Heart right ventricle (tissue), 16 donors: ENCODE measurements at regions not wholly inside any gene's neighbourhood (a gene's known extent, or its start where the extent isn't known, plus 50 kb on each side); places are given as distances from the start of the nearest gene placed in this dataset.

ENCODE experiments used
- ATAC-seq, 8 donors: fragments of 200-7000 bp; cut with Tn5 transposase; one replicate each; pipeline ENCODE4 v1.9.1; 2020; ENCODE audit warnings: mild to moderate bottlenecking in 8 of 8, moderate library complexity in 8 of 8, moderate number of reproducible peaks in 1 of 8
- DNase-seq, 2 donors: peaks; one replicate each; pipeline ENCODE4 v3.0.0-alpha.2; 2020
- H3K27ac ChIP-seq, 10 donors: fragments of 200-600 bp; sonication (generic) in 2 of 10; one replicate each; pipeline versions ENCODE4 v1.5.0 to v1.8.0; 2020 to 2022; ENCODE audit warnings: mild to moderate bottlenecking in 3 of 10
- H3K27me3 ChIP-seq, 7 donors: fragments of 200-600 bp; one replicate each; pipeline ENCODE4 v1.8.0; 2021 to 2022; ENCODE audit warnings: mild to moderate bottlenecking in 2 of 7
- H3K36me3 ChIP-seq, 9 donors: fragments of 200-600 bp; sonication (generic) in 1 of 9; one replicate each; pipeline versions ENCODE4 v1.5.0 to v1.8.0; 2020 to 2022; ENCODE audit warnings: mild to moderate bottlenecking in 2 of 9
- H3K4me1 ChIP-seq, 9 donors: fragments of 200-600 bp; sonication (generic) in 1 of 9; one replicate each; pipeline versions ENCODE4 v1.5.0 to v1.8.0; 2020 to 2022; ENCODE audit warnings: mild to moderate bottlenecking in 4 of 9
- H3K4me3 ChIP-seq, 10 donors: fragments of 200-600 bp; sonication (generic) in 2 of 10; one replicate each; pipeline versions ENCODE4 v1.5.0 to v1.8.0; 2020 to 2022; ENCODE audit warnings: mild to moderate bottlenecking in 7 of 10, moderate library complexity in 2 of 10
- H3K9me3 ChIP-seq, 11 donors: fragments of 200-600 bp in 10 of 11; sonication (generic) in 2 of 11; one replicate each; pipeline versions ENCODE4 v1.5.0 to v1.8.0; 2013 to 2022; ENCODE audit warnings: mild to moderate bottlenecking in 2 of 11, control low read depth in 1 of 11, moderate library complexity in 1 of 11
- CTCF ChIP-seq, 9 donors: fragments of 200-600 bp; sonication (generic) in 2 of 9; IDR thresholded peaks; one replicate each; pipeline versions ENCODE4 v1.5.0 to v1.8.0; 2021 to 2022; ENCODE audit warnings: antibody characterized with exemption in 9 of 9, mild to moderate bottlenecking in 5 of 9, moderate library complexity in 1 of 9
- WGBS, 2 donors: extraction: QIAGEN DNeasy Blood & Tissue Kit; methylation state at CpG; one replicate each; pipeline ENCODE4 v1.1.7; 2013; ENCODE audit warnings: inconsistent platforms in 1 of 2; 5-methylcytosine and 5-hydroxymethylcytosine counted together
- intact Hi-C, 10 donors: fragments of 100-400 bp; cut with DNase I; formaldehyde crosslinking; loops; one replicate each; pipeline versions ENCODE4 v1.11.1 to v1.14.2; 2022
- donor health status: Arrhythmogenic right ventricular cardiomyopathy.
- donor health status: ischemic (EF 13 %, LVEDD 7.1; RV severe dilation, severe dysfunction).
- donor health status: healthy with polysubstance abuse.
- donor health status: DM: no; HTN: yes; CAD: no.
- donor health status: DM: no; HTN: no; CAD: no.
- donor health status: ischemic (EF 25% LVEDD 6.9; RV normal size, moderate dysfunction).
- donor health status: ischemic (EF 25% LVEDD 5.7; RV mildly dilated, moderate dysfunction).
- donor health status: healthy.
- donor health status: DM: yes; HTN: yes; CAD: no.
- donor health status: Ischemic cardiomyopathy.
- donor health status: ischemic (EF 35%, LVEDD 5.7; RV mildly dilated, moderate dysfunction).
- donor health status: nonischemic (EF 11% LVEDD 7.7; RV severe dilation, severe dysfunction).
- donor health status: DM: yes; HTN: yes; CAD: no.
- donor health status: PGD.
- donor health status: ischemic (EF 29% LVEDD 5.4; RV normal size, mild dysfunction).
- donor health status: nonischemic (EF 23%, LVEDD 6.1; RV moderate dilation, normal function).

DNA sequence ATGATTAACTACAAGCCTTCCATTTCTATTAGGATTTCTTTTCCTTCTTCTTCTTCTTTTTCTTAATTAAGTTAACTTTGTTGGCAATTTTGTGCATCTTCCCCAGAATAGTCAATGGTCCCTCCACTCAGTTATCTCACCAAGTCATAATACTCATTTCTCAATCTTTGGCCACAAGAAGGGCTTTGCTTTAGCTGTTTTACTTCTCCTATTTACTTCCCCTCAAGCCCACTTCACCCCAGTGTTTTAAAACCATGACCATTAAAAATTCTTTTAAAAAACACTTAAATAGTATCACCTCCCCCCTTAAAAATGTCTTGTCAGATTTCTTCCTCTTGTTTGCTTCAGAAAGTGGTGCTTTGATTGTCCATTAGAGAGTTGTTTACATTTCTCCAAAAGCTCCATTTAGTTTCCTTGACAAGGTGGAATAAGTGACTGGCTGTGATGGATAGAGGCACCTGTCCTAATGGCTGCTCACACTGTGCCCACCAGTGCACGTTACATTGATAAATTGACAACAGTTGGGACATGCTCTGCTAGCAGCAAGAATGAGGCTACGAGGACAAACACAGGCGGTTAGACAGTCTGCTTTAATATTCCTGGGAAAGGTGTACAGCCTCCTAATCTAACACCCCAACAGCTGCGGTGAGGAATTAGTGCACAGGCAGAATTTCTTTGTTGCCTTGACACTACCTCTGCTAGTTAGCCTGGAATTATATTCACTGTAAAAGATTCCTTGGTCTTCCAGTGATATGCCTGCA, 354.7 kb downstream of the LMO4 start:
- Histone ChIP-seq H3K9me3 (peaks cover 0 to 9% (median 0%) of the 10 kb centered on the region in 11 donors), H3K4me3 (peak overlapping the region in 8 of 10 donors; percentile 28 to 57 (median 55)), H3K36me3 (no peaks in the 10 kb centered on the region), H3K27ac (peak overlapping the region in 7 of 10 donors; percentile 15 to 77 (median 58)), H3K4me1 (peaks cover 0 to 22% (median 10%) of the 10 kb centered on the region in 9 donors), H3K27me3 (no peaks in the 10 kb centered on the region)
- no peak for TF ChIP-seq CTCF (IDR thresholded peaks at IDR 0.05)
- WGBS, 2 donors: 81 to 87% methylated on average over 4 of the region's 4 CpGs
- ATAC-seq (no peak), DNase-seq (no peak)
- intact Hi-C loops: loop anchor here in 2 of 10 donors (5.0 to 10.0 kb wide), 2 partner anchors 349 to 356 kb away; partner anchors contain the start of gene LMO4 (in 1 of the 2)

- ATAC-seq (peak in 7 of 8 donors; percentile 55 to 77 (median 71)), DNase-seq (peak in 1 of 2 donors; percentile 9)
- Histone ChIP-seq H3K27me3 (no peaks in the 10 kb centered on the region), H3K4me3 (peak overlapping the region; percentile 2 to 57 (median 52)), H3K9me3 (peaks cover 0 to 6% (median 0%) of the 10 kb centered on the region in 11 donors), H3K36me3 (no peaks in the 10 kb centered on the region), H3K27ac (peak overlapping the region in 8 of 10 donors; percentile 2 to 77 (median 58)), H3K4me1 (peaks cover 0 to 22% (median 10%) of the 10 kb centered on the region in 9 donors)
- 16 to 17% methylated on average over 14 of the region's 14 CpGs for WGBS, 2 donors
- TF ChIP-seq CTCF (IDR thresholded peaks at IDR 0.05): no peak
- intact Hi-C loops: loop anchor here in 2 of 10 donors (5.0 to 10.0 kb wide), 2 partner anchors 349 to 357 kb away; partner anchors contain the start of gene LMO4 (in 1 of the 2)
These were observed 355.5 kb downstream of the LMO4 start for GRCh38 chr1:87684194-87684593.

DNA sequence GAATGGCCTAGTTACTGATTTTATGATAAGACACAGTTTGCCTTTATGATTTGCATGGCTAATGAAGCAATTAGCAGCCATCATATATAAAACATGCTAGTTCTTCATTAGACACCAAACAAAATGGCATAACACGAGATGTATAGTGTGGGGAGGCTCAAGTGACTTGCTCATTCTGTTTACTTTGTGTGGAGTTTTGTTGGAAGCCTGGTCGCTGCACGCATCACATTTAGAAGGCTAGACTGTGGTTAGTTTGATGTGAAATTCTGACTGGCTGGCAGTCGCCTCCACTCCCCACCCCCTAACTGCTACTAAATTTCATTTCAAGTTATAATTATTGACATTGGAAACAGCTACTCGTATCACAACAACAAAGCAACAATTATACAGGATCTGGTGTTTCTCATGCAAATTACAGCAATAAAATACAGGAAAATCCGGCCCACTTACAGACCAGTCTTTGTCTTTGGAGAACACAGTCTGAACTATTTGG, 356.1 kb downstream of the LMO4 start:
- peak overlapping the region; percentile 2 to 57 (median 52) for H3K4me3 ChIP-seq
- peak in 7 of 8 donors; percentile 53 to 75 (median 65) for ATAC-seq
- no peaks in the 10 kb centered on the region for H3K36me3 ChIP-seq
- no peaks in the 10 kb centered on the region for H3K27me3 ChIP-seq
- no peak for TF ChIP-seq CTCF (IDR thresholded peaks at IDR 0.05)
- WGBS, 2 donors: 50 to 53% methylated on average over 6 of the region's 6 CpGs
- intact Hi-C loops: loop anchor here in 2 of 10 donors (5.0 to 10.0 kb wide), 2 partner anchors 350 to 357 kb away; partner anchors contain the start of gene LMO4 (in 1 of the 2)
- peaks cover 0 to 22% (median 10%) of the 10 kb centered on the region in 9 donors for H3K4me1 ChIP-seq
- H3K27ac ChIP-seq: peak overlapping the region in 8 of 10 donors; percentile 2 to 77 (median 56)
- peak; percentile 14 to 17 for DNase-seq
- H3K9me3 ChIP-seq: peaks cover 0 to under 1% (median 0%) of the 10 kb centered on the region in 11 donors
